Loucy (cell line): ENCODE measurements at regions not wholly inside any gene's neighbourhood (a gene's known extent, or its start where the extent isn't known, plus 50 kb on each side); places are given as distances from the start of the nearest gene placed in this dataset.

Source experiments
- H2AFZ ChIP-seq: fragments of 200-600 bp; sonication (generic); 2 replicates; pipeline ENCODE4 v1.6.0; 2016; ENCODE audit warnings: antibody characterized with exemption, mild to moderate bottlenecking, low read length, moderate library complexity
- H3F3A ChIP-seq: fragments of 200-600 bp; 2 replicates; pipeline ENCODE4 v1.6.0; 2016; ENCODE audit warnings: antibody characterized with exemption, low read depth, mild to moderate bottlenecking
- H3K27me3 ChIP-seq: fragments of 200-600 bp; sonication (generic); 2 replicates; pipeline ENCODE4 v1.6.1; 2014; ENCODE audit warnings: low read length, mild to moderate bottlenecking; ENCODE audit not compliant: insufficient read depth, poor library complexity, severe bottlenecking
- H3K36me3 ChIP-seq: fragments of 200-600 bp; sonication (generic); 2 replicates; pipeline ENCODE4 v1.6.1; 2016; ENCODE audit warnings: low read length; ENCODE audit not compliant: insufficient read depth
- H3K4me1 ChIP-seq: fragments of 200-600 bp; sonication (generic); 2 replicates; pipeline ENCODE4 v1.5.1; 2014; ENCODE audit warnings: low read length, mild to moderate bottlenecking; ENCODE audit not compliant: insufficient read depth, poor library complexity, severe bottlenecking
- H3K4me2 ChIP-seq: fragments of 200-600 bp; sonication (generic); 2 replicates; pipeline ENCODE4 v1.6.0; 2014; ENCODE audit warnings: antibody characterized with exemption, low read length, low read depth, mild to moderate bottlenecking; ENCODE audit not compliant: poor library complexity, severe bottlenecking
- H3K4me3 ChIP-seq: fragments of 200-600 bp; sonication (generic); 2 replicates; pipeline ENCODE4 v1.5.1; 2014; ENCODE audit warnings: low read length, mild to moderate bottlenecking, mixed read lengths; ENCODE audit not compliant: poor library complexity, severe bottlenecking
- H3K79me2 ChIP-seq: fragments of 200-600 bp; sonication (generic); 2 replicates; pipeline ENCODE4 v1.6.1; 2014; ENCODE audit warnings: low read length; ENCODE audit not compliant: insufficient read depth
- H3K9ac ChIP-seq: fragments of 200-600 bp; sonication (generic); 2 replicates; pipeline ENCODE4 v1.6.0; 2014; ENCODE audit warnings: mild to moderate bottlenecking, low read depth, low read length, moderate library complexity; ENCODE audit not compliant: poor library complexity, severe bottlenecking
- H3K9me2 ChIP-seq: fragments of 200-600 bp; sonication (generic); replicated peaks from 2 replicates; pipeline ENCODE4 v1.6.1; 2016; ENCODE audit warnings: low read depth, low read length, mixed read lengths
- H3K9me3 ChIP-seq: fragments of 200-600 bp; sonication (generic); 2 replicates; pipeline ENCODE4 v1.6.1; 2014; ENCODE audit warnings: mild to moderate bottlenecking, antibody characterized with exemption, low read length, low read depth; ENCODE audit not compliant: insufficient read depth
- H4K20me1 ChIP-seq: fragments of 200-600 bp; sonication (generic); 2 replicates; pipeline ENCODE4 v1.6.0; 2014; ENCODE audit warnings: antibody characterized with exemption, low read length, mild to moderate bottlenecking; ENCODE audit not compliant: insufficient read depth, poor library complexity, severe bottlenecking
- CTCF ChIP-seq: fragments of 200-600 bp; sonication (generic); conservative IDR thresholded peaks from 2 replicates; pipeline ENCODE4 v1.5.1; 2014; ENCODE audit warnings: mild to moderate bottlenecking, antibody characterized with exemption, low read length
- EZH2phosphoT487 ChIP-seq: fragments of 200-600 bp; IDR thresholded peaks from 2 replicates; pipeline ENCODE4 v1.6.1; 2018; ENCODE audit warnings: antibody characterized with exemption, mild to moderate bottlenecking, moderate library complexity, borderline replicate concordance

GRCh38 chr2:187126247-187127005 lies 277.5 kb upstream of the ZSWIM2 start:
- Histone ChIP-seq H3K9ac (no peak overlapping the region), H3K4me1 (no peaks in the 10 kb centered on the region), H3K79me2 (no peaks in the 10 kb centered on the region), H3K4me2 (no peak overlapping the region), H3K36me3 (no peaks in the 10 kb centered on the region), H3F3A (no peaks in the 10 kb centered on the region), H3K27me3 (no peaks in the 10 kb centered on the region), H3K9me3 (no peaks in the 10 kb centered on the region), H3K9me2 (no peaks in the 10 kb centered on the region), H2AFZ (no peak overlapping the region), H4K20me1 (no peaks in the 10 kb centered on the region), H3K4me3 (no peak overlapping the region)
- TF ChIP-seq EZH2phosphoT487 = no peak
- no peak for TF ChIP-seq CTCF

- H3K9ac ChIP-seq = no peak overlapping the region
Observed at GRCh38 chr2:187125318-187125717, 276.3 kb upstream of the ZSWIM2 start.

GRCh38 chr2:187124529-187124928 lies 275.6 kb upstream of the ZSWIM2 start:
- Histone ChIP-seq H3K27me3 (no peaks in the 10 kb centered on the region), H3K79me2 (no peaks in the 10 kb centered on the region), H3K9ac (no peak overlapping the region), H3K9me3 (no peaks in the 10 kb centered on the region), H3K4me2 (no peak overlapping the region), H4K20me1 (no peaks in the 10 kb centered on the region), H3K4me3 (no peak overlapping the region), H3F3A (no peaks in the 10 kb centered on the region), H2AFZ (no peak overlapping the region), H3K4me1 (no peaks in the 10 kb centered on the region), H3K36me3 (no peaks in the 10 kb centered on the region), H3K9me2 (no peaks in the 10 kb centered on the region)
- TF ChIP-seq CTCF (no peak), EZH2phosphoT487 (no peak)

More at GRCh38 chr2:187125318-187125717, 276.3 kb upstream of the ZSWIM2 start:
- Histone ChIP-seq H3K36me3 (no peaks in the 10 kb centered on the region), H3K9me2 (no peaks in the 10 kb centered on the region), H3K9me3 (no peaks in the 10 kb centered on the region), H3K79me2 (no peaks in the 10 kb centered on the region), H2AFZ (no peak overlapping the region), H3F3A (no peaks in the 10 kb centered on the region), H3K4me1 (no peaks in the 10 kb centered on the region), H3K27me3 (no peaks in the 10 kb centered on the region), H3K4me3 (no peak overlapping the region), H3K4me2 (no peak overlapping the region), H4K20me1 (no peaks in the 10 kb centered on the region)
- no peak for TF ChIP-seq EZH2phosphoT487
- no peak for TF ChIP-seq CTCF
